BLaER1 (cell line): ENCODE measurements at regions not wholly inside any gene's neighbourhood (a gene's known extent, or its start where the extent isn't known, plus 50 kb on each side); places are given as distances from the start of the nearest gene placed in this dataset.

Source experiments
- H3K27ac ChIP-seq: shearing (Covaris generic); formaldehyde crosslinking; 2 replicates; pipeline ENCODE4 v1.8.1; 2022
- H3K27me3 ChIP-seq: shearing (Covaris generic); formaldehyde crosslinking; 2 replicates; pipeline ENCODE4 v1.8.1; 2022
- H3K36me3 ChIP-seq: shearing (Covaris generic); formaldehyde crosslinking; 2 replicates; pipeline ENCODE4 v1.8.1; 2022
- H3K4me1 ChIP-seq: shearing (Covaris generic); formaldehyde crosslinking; 2 replicates; pipeline ENCODE4 v1.8.1; 2022
- H3K4me2 ChIP-seq: shearing (Covaris generic); formaldehyde crosslinking; 2 replicates; pipeline ENCODE4 v1.8.1; 2022
- H3K4me3 ChIP-seq: shearing (Covaris generic); formaldehyde crosslinking; 2 replicates; pipeline ENCODE4 v1.8.1; 2022
- H3K9ac ChIP-seq: shearing (Covaris generic); formaldehyde crosslinking; 2 replicates; pipeline ENCODE4 v1.8.1; 2022
- H3K9me3 ChIP-seq: shearing (Covaris generic); formaldehyde crosslinking; 2 replicates; pipeline ENCODE4 v1.8.1; 2022
- H4K20me1 ChIP-seq: shearing (Covaris generic); formaldehyde crosslinking; 2 replicates; pipeline ENCODE4 v1.8.1; 2022
- Cebpa-rat ChIP-seq: shearing (Covaris generic); IDR thresholded peaks from 2 replicates; pipeline ENCODE4 v1.8.1; 2022

DNA sequence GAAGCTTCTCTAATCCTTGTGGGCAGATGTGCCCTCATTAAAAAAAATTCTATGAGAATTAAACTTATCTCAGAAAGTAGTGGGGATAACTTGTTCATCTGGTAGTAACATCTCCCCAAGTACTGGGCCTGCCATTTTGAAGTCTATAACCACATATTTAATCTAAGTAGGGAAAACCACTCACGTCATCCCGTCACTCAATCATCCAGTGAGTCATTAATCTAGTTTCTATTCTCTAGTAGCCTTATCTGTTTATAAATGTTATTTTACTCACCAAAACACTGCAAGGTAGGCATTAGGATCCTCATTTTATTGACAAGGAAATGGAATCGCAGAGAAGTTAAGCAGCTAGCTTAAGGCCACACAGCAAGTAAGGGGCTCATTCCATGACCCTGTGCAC, 221.9 kb downstream of the ATG4C start:
- Histone ChIP-seq H3K4me3 (no peak overlapping the region), H3K4me2 (no peak overlapping the region), H3K36me3 (no peaks in the 10 kb centered on the region), H4K20me1 (no peaks in the 10 kb centered on the region), H3K27ac (no peak overlapping the region), H3K27me3 (no peaks in the 10 kb centered on the region), H3K4me1 (no peaks in the 10 kb centered on the region; the same call in 1 of the 2 replicates), H3K9ac (no peak overlapping the region), H3K9me3 (no peaks in the 10 kb centered on the region)
- TF ChIP-seq Cebpa-rat, result no peak

DNA sequence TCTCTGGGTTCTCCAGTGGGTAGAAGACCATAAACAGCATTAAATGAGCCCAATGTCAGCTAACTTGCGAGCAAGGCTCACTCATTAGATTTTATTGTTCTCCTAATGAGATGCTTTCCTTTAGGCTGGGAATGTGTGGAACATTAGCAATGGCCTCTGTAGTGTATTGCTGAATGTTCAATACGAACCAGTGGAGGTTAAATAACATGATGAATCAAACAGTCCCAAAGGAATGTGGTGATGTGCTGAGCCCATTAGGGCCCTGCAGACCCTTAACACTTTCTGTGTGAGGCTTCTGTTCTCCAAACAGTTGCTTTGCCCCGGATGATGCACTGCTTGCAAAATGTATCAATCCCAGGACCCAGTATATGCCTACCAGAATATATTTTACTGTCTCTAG, 225.5 kb downstream of the ATG4C start:
- Histone ChIP-seq H3K36me3 (no peaks in the 10 kb centered on the region), H3K27ac (no peak overlapping the region), H3K9ac (no peak overlapping the region), H3K4me1 (no peaks in the 10 kb centered on the region; the same call in 1 of the 2 replicates), H4K20me1 (no peaks in the 10 kb centered on the region), H3K4me3 (no peak overlapping the region), H3K27me3 (no peaks in the 10 kb centered on the region), H3K4me2 (no peak overlapping the region), H3K9me3 (no peaks in the 10 kb centered on the region)
- TF ChIP-seq Cebpa-rat, result no peak

DNA sequence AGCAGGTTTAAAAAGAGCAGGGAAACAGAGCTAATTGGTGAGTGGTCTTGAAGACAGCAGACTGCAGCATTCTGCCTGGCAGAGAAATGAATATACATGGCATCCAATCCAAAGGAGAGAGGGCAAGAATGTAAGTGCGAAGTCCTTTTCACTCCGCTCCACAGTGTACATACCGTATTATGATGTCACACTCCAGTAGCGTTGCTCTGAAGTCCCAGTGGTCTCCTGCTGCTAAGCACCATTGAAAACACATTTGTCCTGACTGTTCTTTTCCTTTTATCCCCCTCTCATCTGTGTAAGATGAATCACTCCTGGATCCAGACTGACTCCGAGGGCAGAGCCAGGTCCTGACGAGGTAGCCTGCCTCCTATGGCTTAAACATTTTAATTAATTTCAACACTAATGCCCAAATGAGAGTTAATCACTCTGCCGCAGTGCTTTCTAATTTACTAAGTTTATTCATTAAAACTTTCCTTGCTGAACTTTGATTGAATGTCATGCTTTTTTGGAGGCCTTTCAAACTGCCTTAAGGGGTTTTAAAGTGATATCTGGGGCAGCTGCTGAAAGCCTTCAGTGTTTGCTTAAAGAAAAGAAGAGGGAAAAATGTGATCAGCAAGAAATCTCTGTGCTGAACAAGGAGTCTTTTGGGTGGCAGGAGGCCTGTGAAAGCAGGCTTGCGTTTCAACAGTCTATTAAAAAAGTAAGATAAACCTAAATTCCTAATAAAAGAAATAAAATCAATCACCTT, 227.2 kb downstream of the ATG4C start:
- H3K4me3 ChIP-seq, result no peak overlapping the region

DNA sequence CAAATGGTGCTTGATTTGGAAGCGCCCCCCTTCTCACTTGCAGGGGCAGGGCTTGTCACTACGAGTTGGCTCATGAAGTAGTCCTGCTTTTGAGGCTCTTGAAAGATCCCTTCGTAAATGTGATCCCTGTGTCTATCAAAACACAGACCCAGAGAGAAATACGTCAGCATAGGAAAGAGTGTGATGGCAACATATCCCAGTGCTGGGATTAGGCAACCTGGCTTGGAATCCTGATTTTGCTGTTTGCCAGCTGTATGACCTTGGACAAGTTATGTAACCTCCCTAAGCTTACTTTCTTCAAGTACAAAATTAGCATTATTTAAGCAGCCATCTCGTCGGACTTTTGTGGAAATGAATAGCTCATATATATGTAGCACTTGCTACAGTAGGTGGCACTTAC, 228.4 kb downstream of the ATG4C start:
- H3K4me3 ChIP-seq, result no peak overlapping the region
- no peaks in the 10 kb centered on the region for H4K20me1 ChIP-seq
- H3K9ac ChIP-seq, result no peak overlapping the region
- H3K27me3 ChIP-seq, result no peaks in the 10 kb centered on the region
- H3K27ac ChIP-seq, result no peak overlapping the region
- no peaks in the 10 kb centered on the region; the same call in 1 of the 2 replicates for H3K4me1 ChIP-seq
- TF ChIP-seq Cebpa-rat, result no peak
- no peaks in the 10 kb centered on the region for H3K9me3 ChIP-seq
- no peak overlapping the region for H3K4me2 ChIP-seq
- no peaks in the 10 kb centered on the region for H3K36me3 ChIP-seq

More for the DNA sequence above, 227.2 kb downstream of the ATG4C start:
- no peak for TF ChIP-seq Cebpa-rat
- Histone ChIP-seq H3K27me3 (no peaks in the 10 kb centered on the region), H3K36me3 (no peaks in the 10 kb centered on the region), H3K4me2 (no peak overlapping the region), H3K9ac (no peak overlapping the region), H3K9me3 (no peaks in the 10 kb centered on the region), H3K27ac (no peak overlapping the region), H4K20me1 (no peaks in the 10 kb centered on the region), H3K4me1 (no peaks in the 10 kb centered on the region; the same call in 1 of the 2 replicates)

DNA sequence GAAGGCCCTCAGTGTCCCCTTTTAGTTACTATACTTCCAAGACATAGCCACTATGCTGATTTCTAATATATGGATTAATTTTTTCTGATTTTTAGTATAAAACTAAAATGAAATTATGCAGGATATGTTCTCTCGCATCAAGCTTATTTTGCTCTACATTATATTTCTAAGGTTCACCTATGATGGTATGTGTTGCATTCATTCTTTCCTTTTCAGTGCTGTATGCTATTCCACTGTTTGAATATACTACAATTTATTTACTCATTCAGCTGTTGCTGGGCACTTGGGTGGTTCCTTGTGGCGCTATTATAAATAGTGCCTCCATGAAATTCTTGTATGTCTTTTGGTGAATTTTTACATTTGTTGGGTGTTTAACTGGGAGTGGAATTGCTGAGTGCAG, 230.3 kb downstream of the ATG4C start:
- Histone ChIP-seq H3K4me2 (no peak overlapping the region), H4K20me1 (no peaks in the 10 kb centered on the region), H3K4me1 (no peaks in the 10 kb centered on the region), H3K9ac (no peak overlapping the region), H3K4me3 (no peak overlapping the region), H3K36me3 (no peaks in the 10 kb centered on the region), H3K27me3 (no peaks in the 10 kb centered on the region), H3K9me3 (no peaks in the 10 kb centered on the region), H3K27ac (no peak overlapping the region)
- no peak for TF ChIP-seq Cebpa-rat

DNA sequence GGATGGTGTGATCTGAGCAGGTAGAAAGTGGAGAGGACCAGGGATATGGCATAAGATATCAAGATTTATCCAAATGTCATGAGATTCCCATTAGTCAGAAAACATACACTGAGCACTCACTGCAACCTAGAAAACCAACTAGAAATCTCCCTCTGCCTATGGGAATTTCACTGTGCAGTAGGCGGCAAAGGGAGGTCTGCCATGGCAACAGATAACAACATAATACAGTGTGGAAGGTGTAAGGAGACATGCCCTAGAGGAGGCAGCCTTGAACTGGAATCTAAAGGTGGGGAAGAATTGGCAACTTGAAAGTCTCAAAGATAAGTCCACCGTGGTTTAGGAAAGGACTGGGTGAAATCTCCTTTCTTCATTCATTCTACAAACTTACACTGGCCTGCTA, 238.4 kb downstream of the ATG4C start:
- H3K4me3 ChIP-seq, result no peak overlapping the region
- no peaks in the 10 kb centered on the region for H3K4me1 ChIP-seq
- H3K36me3 ChIP-seq, result no peaks in the 10 kb centered on the region
- H3K27me3 ChIP-seq, result no peaks in the 10 kb centered on the region
- no peak overlapping the region for H3K27ac ChIP-seq
- no peaks in the 10 kb centered on the region for H4K20me1 ChIP-seq
- H3K4me2 ChIP-seq, result no peak overlapping the region
- no peak for TF ChIP-seq Cebpa-rat
- no peak overlapping the region for H3K9ac ChIP-seq
- no peaks in the 10 kb centered on the region for H3K9me3 ChIP-seq

DNA sequence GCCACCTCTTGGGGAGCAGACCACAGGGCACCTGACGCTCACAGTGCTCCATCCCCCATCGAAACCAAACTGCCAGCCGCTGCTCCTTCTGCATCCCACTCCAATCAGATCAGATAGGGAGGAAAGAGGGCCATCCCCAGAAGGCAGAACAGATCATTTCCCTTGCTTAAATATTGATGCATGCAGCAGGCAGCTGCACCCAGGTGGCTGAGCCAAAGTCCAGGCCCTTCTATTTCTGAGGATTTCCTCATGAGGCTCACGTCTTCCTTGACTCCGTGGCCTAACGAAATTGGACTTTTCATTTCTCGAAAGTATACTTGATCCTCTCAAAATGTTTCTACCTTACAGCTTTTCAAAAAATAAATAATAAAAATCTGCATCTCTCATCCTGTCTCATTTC, 239.2 kb downstream of the ATG4C start:
- Histone ChIP-seq H3K4me3 (no peak overlapping the region), H3K9ac (no peak overlapping the region), H3K27me3 (no peaks in the 10 kb centered on the region), H3K4me2 (no peak overlapping the region), H4K20me1 (no peaks in the 10 kb centered on the region), H3K27ac (no peak overlapping the region), H3K4me1 (no peaks in the 10 kb centered on the region), H3K36me3 (no peaks in the 10 kb centered on the region), H3K9me3 (no peaks in the 10 kb centered on the region)
- no peak for TF ChIP-seq Cebpa-rat

DNA sequence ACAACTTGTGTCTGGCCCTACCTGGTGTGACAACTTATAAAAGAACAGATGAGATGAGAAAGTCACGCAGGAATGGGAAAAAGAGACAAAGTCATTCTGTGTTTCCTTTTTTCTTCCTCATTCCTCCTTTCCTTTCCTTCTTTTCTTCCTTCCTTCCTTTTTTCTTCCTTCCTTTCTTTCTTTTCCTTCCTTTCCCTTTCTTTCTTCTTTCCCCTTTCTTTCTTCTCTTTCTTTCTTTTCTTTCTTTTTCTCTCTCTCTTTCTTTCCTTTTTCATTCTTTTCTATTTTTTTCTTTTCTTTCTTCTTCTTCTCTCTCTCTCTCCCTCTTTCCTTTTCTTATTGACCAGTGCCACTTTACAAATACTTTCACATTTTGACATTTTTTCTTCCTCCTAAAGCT, 239.7 kb downstream of the ATG4C start:
- no peak for TF ChIP-seq Cebpa-rat
- H3K4me2 ChIP-seq, result no peak overlapping the region
- H3K27ac ChIP-seq, result no peak overlapping the region
- H3K4me3 ChIP-seq, result no peak overlapping the region
- H3K36me3 ChIP-seq, result no peaks in the 10 kb centered on the region
- H3K9me3 ChIP-seq, result no peaks in the 10 kb centered on the region
- no peak overlapping the region for H3K9ac ChIP-seq
- H4K20me1 ChIP-seq, result no peaks in the 10 kb centered on the region
- no peaks in the 10 kb centered on the region for H3K27me3 ChIP-seq
- no peaks in the 10 kb centered on the region for H3K4me1 ChIP-seq

DNA sequence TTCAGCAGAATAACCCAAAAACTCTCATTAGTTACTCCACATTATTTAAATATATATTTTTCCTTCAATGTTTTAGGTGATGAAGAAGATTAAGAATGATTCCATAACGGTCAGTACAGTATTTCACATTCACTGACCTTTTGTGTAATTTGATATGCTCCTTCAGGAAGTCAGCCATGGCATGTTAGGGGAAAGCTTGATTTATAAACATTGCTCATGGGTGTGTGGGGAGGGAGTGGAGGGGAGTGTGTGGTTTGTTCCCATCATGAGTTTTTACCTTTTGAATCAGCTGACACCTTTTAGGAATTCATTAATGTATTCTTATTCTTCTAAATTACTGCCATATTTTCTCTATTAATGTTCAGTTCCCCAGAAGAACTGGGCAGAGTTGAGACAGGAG, 240.2 kb downstream of the ATG4C start:
- H3K9ac ChIP-seq, result no peak overlapping the region
- no peaks in the 10 kb centered on the region for H3K27me3 ChIP-seq
- H3K27ac ChIP-seq, result no peak overlapping the region
- H3K4me3 ChIP-seq, result no peak overlapping the region
- no peaks in the 10 kb centered on the region for H3K4me1 ChIP-seq
- H3K9me3 ChIP-seq, result no peaks in the 10 kb centered on the region
- no peak for TF ChIP-seq Cebpa-rat
- H4K20me1 ChIP-seq, result no peaks in the 10 kb centered on the region
- H3K4me2 ChIP-seq, result no peak overlapping the region
- no peaks in the 10 kb centered on the region for H3K36me3 ChIP-seq

DNA sequence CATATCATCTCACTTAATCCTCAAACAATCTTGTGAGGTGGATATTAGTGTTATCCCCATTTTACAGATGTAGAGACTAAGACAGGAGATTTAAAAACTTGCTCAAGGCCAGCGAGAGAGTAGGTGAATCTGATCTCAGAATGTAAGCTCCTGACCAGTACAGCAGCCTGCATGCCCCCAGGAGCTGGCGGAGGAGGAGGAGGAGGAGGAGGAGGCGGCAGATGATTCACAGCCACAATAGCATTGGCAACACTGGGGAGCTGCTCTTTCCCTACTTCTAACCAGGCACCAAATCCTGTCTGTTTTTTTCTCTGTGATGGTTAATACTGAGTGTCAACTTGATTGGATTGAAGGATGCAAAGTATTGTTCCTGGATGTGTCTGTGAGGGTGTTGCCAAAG, 243.2 kb downstream of the ATG4C start:
- Histone ChIP-seq H3K27ac (no peak overlapping the region), H4K20me1 (no peaks in the 10 kb centered on the region), H3K9ac (no peak overlapping the region), H3K27me3 (no peaks in the 10 kb centered on the region), H3K4me1 (no peaks in the 10 kb centered on the region), H3K4me3 (no peak overlapping the region), H3K4me2 (no peak overlapping the region), H3K36me3 (no peaks in the 10 kb centered on the region), H3K9me3 (no peaks in the 10 kb centered on the region)
- TF ChIP-seq Cebpa-rat, result no peak

DNA sequence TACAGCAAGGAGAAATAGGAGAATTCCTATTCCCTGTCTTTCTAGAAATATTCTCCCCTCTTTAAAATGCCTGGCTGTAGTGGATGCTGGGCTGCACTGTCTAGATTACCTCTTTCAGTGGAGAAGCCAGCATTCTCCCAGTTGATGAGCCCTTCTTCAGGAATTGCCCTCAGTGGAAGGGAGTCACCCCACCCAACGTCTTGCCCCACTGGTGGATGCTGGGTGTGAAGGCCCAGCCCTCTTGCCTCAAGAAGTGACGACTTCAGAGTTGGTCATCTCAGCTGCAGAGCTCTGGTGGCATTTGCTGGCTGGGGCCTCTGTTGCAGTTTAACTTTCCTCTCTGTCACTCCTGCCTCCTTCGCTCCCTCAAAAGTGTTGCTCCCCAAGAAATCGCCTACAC, 248.2 kb downstream of the ATG4C start:
- H3K9ac ChIP-seq, result no peak overlapping the region
- H3K4me3 ChIP-seq, result no peak overlapping the region
- H3K36me3 ChIP-seq, result no peaks in the 10 kb centered on the region
- no peak for TF ChIP-seq Cebpa-rat
- no peaks in the 10 kb centered on the region for H3K9me3 ChIP-seq
- no peak overlapping the region for H3K4me2 ChIP-seq
- H3K27me3 ChIP-seq, result no peaks in the 10 kb centered on the region
- H4K20me1 ChIP-seq, result no peaks in the 10 kb centered on the region
- no peaks in the 10 kb centered on the region for H3K4me1 ChIP-seq
- no peak overlapping the region for H3K27ac ChIP-seq
